ENCODE measurements at regions not wholly inside any gene's neighbourhood (a gene's known extent, or its start where the extent isn't known, plus 50 kb on each side); places are given as distances from the start of the nearest gene placed in this dataset.

GRCh38 chr4:156481845-156482244, 489.8 kb downstream of the PDGFC start:
- BruUV-seq (replicated peaks), result no TSS peak
- no peaks in the 10 kb centered on the region for H3K9me2 ChIP-seq (ENCODE audit: insufficient read depth)
- intact Hi-C loops (cut with micrococcal nuclease), result no loop called here
- no peak overlapping the region for H3K4me2 ChIP-seq (ENCODE audit: low read length)
- no peaks in the 10 kb centered on the region for H3K9me3 ChIP-seq (ENCODE audit: control insufficient read depth in 1 of 2, insufficient read depth in 1 of 2, low read depth in 1 of 2, low read length in 2 of 2)
- ChIA-PET CTCF (no interaction called here), RAD21 (ENCODE audit: low non-redundant PET in 1 of 2, low total read pairs in 2 of 2, uncharacterized antibody in 2 of 2, unreplicated experiment in 2 of 2) (no interaction called here), POLR2A (no interaction called here)
- DNase-seq (ENCODE audit: low read depth, low spot score), result no peak
- H3K9ac ChIP-seq (ENCODE audit: low read length), result no peak overlapping the region
- ATAC-seq, result no peak
- H3K36me3 ChIP-seq (ENCODE audit: control insufficient read depth in 1 of 2, insufficient read depth in 2 of 2, low read length in 2 of 2), result no peaks in the 10 kb centered on the region
- H2AFZ ChIP-seq (ENCODE audit: low read depth, low read length, poor library complexity, severe bottlenecking), result no peak overlapping the region
- no peaks in the 10 kb centered on the region for H3K79me2 ChIP-seq (ENCODE audit: insufficient read depth, low read length)
- no peak overlapping the region for H3K27ac ChIP-seq (ENCODE audit: low read depth, low read length)
- no peaks in the 10 kb centered on the region for H3K27me3 ChIP-seq (ENCODE audit: insufficient read depth, low read length)
- TF ChIP-seq ZFX (IDR thresholded peaks at IDR 0.05), result no peak
- TF ChIP-seq MAX (IDR thresholded peaks at IDR 0.05), result no peak
- no peak for TF ChIP-seq FOSL1 (IDR thresholded peaks at IDR 0.05; ENCODE audit: low read depth)
- no peak for TF ChIP-seq YY1 (IDR thresholded peaks at IDR 0.05; ENCODE audit: extremely low read depth, insufficient replicate concordance, low read depth, low read length)
- TF ChIP-seq ZNF274 (IDR thresholded peaks at IDR 0.05; ENCODE audit: low read depth, low read length), result no peak
- TF ChIP-seq EZH2phosphoT487 (IDR thresholded peaks at IDR 0.05; ENCODE audit: borderline replicate concordance), result no peak
- TF ChIP-seq REST (IDR thresholded peaks at IDR 0.05; ENCODE audit: low read depth), result no peak
- no peak for TF ChIP-seq POLR2AphosphoS5 (IDR thresholded peaks at IDR 0.05; ENCODE audit: low read depth, low read length)
- TF ChIP-seq POLR2A (IDR thresholded peaks at IDR 0.05; ENCODE audit: borderline replicate concordance, extremely low read depth, insufficient read depth, insufficient read length), result no peak
- TF ChIP-seq EGR1 (IDR thresholded peaks at IDR 0.05; ENCODE audit: low read depth), result no peak
- TF ChIP-seq ELF1 (IDR thresholded peaks at IDR 0.05; ENCODE audit: borderline replicate concordance, low read depth), result no peak
- peaks cover 0 to 2% of the 10 kb centered on the region in 2 experiments; a peak in 2 of 4 replicates for H3K4me1 ChIP-seq (ENCODE audit: control insufficient read depth in 1 of 2, insufficient read depth in 2 of 2, low read length in 2 of 2)
- H4K20me1 ChIP-seq (ENCODE audit: insufficient read depth), result no peaks in the 10 kb centered on the region
- H3K4me3 ChIP-seq (replicated peaks in 1 of 2; ENCODE audit: low read depth in 1 of 2, low read length in 2 of 2), result no peak overlapping the region

All from HCT116 (cell line).